ENCODE measurements at regions not wholly inside any gene's neighbourhood (a gene's known extent, or its start where the extent isn't known, plus 50 kb on each side); places are given as distances from the start of the nearest gene placed in this dataset.

DNA sequence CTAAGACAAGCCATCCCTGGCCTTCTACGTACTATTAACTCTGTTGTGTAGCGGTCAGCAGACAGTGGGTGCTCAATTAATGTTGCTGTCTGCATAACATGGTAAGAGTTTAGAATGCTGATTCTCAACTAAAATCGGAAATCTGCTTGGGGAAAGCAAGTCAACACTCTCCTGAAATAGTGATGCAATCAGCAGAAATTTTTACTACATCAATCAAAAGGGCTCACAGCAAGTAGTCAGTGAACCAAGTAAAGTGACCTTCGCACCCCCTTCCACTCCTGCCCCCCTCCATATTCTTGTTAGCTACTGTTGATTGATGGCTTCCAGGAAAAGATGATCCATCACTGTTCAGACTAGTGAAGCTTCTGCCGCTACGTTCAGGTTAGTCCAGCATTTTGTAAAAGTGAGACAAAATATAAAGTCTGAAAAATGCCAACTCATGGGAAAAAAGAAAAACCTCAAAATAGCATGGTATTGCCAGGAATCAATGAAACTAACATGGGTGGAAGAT lies 247.9 kb downstream of the HNRNPD start:
- TF ChIP-seq POLR2AphosphoS5 (IDR thresholded peaks at IDR 0.05) (no peak), EP300 (IDR thresholded peaks at IDR 0.05) (no peak)
- TF ChIP-seq, protein P1, sequence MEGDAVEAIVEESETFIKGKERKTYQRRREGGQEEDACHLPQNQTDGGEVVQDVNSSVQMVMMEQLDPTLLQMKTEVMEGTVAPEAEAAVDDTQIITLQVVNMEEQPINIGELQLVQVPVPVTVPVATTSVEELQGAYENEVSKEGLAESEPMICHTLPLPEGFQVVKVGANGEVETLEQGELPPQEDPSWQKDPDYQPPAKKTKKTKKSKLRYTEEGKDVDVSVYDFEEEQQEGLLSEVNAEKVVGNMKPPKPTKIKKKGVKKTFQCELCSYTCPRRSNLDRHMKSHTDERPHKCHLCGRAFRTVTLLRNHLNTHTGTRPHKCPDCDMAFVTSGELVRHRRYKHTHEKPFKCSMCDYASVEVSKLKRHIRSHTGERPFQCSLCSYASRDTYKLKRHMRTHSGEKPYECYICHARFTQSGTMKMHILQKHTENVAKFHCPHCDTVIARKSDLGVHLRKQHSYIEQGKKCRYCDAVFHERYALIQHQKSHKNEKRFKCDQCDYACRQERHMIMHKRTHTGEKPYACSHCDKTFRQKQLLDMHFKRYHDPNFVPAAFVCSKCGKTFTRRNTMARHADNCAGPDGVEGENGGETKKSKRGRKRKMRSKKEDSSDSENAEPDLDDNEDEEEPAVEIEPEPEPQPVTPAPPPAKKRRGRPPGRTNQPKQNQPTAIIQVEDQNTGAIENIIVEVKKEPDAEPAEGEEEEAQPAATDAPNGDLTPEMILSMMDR (IDR thresholded peaks at IDR 0.05), result no peak
